ENCODE measurements at regions not wholly inside any gene's neighbourhood (a gene's known extent, or its start where the extent isn't known, plus 50 kb on each side); places are given as distances from the start of the nearest gene placed in this dataset.

GRCh38 chr3:36298188-36298587 is 82.1 kb upstream of the STAC start:
- no peak for DNase-seq

GRCh38 chr3:36302158-36302509 is 78.2 kb upstream of the STAC start:
- DNase-seq, result no peak

GRCh38 chr3:36302626-36303025 is 77.7 kb upstream of the STAC start:
- DNase-seq, result no peak

- DNase-seq, result no peak
Measured at GRCh38 chr3:36303286-36303685, 77.0 kb upstream of the STAC start.

DNA sequence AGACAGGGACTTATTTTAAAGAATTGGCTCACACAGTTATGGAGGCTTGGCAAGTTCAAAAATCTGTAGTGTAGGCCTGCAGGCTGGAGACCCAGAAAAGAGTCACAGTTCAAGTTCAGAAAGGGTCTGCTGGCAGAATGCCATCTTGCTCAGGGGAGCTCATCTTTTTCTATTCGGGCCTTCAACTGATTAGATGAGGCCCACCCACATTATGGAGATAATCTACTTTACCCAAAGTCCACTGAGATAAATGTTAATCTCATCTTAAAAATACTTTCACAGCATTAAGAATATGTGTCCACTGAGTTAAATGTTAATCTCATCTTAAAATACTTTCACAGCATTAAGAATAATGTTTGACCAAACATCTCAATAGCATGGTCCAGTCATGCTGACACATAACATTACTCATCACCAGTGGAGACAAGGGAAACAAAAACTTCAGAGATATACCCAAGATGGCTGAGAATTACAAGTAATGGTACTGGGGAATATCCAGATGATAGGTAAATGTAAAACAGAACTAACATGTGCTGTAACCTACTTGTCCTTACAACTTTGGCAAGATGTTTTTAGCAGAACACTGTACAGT is 74.3 kb upstream of the STAC start:
- DNase-seq, result no peak

GRCh38 chr3:36309092-36309491 is 71.2 kb upstream of the STAC start:
- DNase-seq, result no peak

DNA sequence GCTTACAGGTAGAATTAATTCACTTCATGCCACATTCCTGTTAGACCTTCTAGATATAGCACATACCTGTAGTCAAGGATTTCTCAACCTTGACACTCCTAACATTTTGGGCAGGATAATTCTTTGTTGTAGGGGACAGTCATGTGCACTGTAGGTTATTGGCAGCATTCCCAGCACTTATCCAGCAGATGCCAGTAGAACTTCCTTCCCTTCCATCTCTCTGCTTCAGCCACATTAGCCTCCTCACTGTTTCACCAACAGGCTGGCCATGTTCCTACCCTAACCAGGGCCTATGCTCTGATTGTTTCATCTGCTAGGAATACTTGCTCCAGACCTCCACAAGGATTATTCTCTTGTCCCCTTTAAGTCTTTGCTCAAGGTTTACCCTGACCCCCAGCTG is 68.0 kb upstream of the STAC start:
- no peak for DNase-seq

- no peak for DNase-seq
Measured at GRCh38 chr3:36317915-36318314, 62.4 kb upstream of the STAC start.

DNA sequence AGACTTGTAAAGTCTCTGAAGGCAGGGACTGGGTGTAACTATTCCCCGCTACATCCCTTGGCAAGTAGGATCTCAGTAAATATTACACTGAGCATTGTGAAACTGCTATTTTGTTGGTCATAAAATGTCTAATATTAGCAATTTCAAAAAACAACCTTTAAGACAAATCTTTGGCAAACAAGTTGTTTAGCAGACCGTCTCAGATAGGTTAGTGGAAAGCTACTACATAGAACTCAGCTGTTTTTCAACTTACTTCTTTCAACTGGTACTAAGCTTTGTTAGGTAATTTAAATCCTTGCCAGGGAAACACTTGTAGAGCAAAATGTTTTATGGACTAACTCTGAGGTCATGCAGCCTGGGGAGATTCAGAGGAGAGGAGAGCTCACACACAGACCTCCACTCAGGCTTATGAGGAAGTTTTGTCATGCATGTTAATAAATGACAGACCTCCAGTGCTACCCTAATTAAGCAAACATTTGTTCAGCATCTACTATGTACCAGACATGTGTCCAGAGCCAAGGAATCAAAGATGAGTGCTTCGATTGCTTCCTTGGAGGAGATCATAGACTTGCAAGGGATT is 61.6 kb upstream of the STAC start:
- DNase-seq, result no peak

- DNase-seq, result no peak
Measured at GRCh38 chr3:36319680-36320079, 60.6 kb upstream of the STAC start.
